GM10266 (cell line): ENCODE measurements at regions not wholly inside any gene's neighbourhood (a gene's known extent, or its start where the extent isn't known, plus 50 kb on each side); places are given as distances from the start of the nearest gene placed in this dataset.

Source experiments
- DNase-seq: peaks from one replicate; pipeline ENCODE4 v3.0.0; 2012; ENCODE audit errors: extremely low spot score
- CTCF ChIP-seq: IDR thresholded peaks from 2 replicates; pipeline ENCODE4 v1.5.1; 2012; ENCODE audit warnings: mild to moderate bottlenecking, low read depth; ENCODE audit not compliant: control insufficient read depth, insufficient read depth; ENCODE audit errors: missing control alignments

- peak; percentile 51 for DNase-seq
- no peak for TF ChIP-seq CTCF
Observed at GRCh38 chr12:116508145-116509121, 50.7 kb upstream of the MAP1LC3B2 start.
